ENCODE measurements at regions not wholly inside any gene's neighbourhood (a gene's known extent, or its start where the extent isn't known, plus 50 kb on each side); places are given as distances from the start of the nearest gene placed in this dataset.
"Not testable (repeated sequence)": the region's sequence is repeated elsewhere in the genome, so short reads cannot be mapped to it uniquely, and the experiment has no call there.

DNA sequence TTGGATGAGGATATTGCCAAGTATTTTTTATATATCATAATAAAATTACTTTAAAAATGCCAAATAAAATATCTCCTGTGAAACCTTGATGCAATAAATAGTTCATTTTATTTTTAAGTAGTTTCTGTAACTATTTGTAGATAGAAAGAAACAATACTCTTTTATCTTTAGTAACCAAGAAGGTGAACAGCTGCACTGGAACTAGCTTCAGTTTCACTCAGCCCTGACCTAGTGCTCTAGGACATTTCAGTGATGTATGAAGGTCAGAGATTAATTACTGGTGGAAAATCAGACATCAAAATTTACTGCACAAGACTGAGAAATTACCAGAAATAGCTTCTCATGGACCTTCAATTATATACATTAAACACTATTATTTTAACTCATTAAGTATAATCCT lies 1305.0 kb downstream of the CNTNAP5 start:
- TF ChIP-seq, protein P1, sequence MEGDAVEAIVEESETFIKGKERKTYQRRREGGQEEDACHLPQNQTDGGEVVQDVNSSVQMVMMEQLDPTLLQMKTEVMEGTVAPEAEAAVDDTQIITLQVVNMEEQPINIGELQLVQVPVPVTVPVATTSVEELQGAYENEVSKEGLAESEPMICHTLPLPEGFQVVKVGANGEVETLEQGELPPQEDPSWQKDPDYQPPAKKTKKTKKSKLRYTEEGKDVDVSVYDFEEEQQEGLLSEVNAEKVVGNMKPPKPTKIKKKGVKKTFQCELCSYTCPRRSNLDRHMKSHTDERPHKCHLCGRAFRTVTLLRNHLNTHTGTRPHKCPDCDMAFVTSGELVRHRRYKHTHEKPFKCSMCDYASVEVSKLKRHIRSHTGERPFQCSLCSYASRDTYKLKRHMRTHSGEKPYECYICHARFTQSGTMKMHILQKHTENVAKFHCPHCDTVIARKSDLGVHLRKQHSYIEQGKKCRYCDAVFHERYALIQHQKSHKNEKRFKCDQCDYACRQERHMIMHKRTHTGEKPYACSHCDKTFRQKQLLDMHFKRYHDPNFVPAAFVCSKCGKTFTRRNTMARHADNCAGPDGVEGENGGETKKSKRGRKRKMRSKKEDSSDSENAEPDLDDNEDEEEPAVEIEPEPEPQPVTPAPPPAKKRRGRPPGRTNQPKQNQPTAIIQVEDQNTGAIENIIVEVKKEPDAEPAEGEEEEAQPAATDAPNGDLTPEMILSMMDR (IDR thresholded peaks at IDR 0.05; ENCODE audit: low read depth, low read length), result no peak
- no peak overlapping the region for H3K4me3 ChIP-seq (ENCODE audit: low read depth, low read length)

GRCh38 chr2:125341353-125341752 lies 1314.6 kb upstream of the GYPC start:
- TF ChIP-seq, protein P1 (IDR thresholded peaks at IDR 0.05; ENCODE audit: low read depth, low read length), result no peak
- no peak for DNase-seq
- no peaks in the 10 kb centered on the region for H3K27me3 ChIP-seq
- H3K4me3 ChIP-seq (ENCODE audit: low read depth, low read length), result no peak overlapping the region
- no peaks in the 10 kb centered on the region for H3K9me3 ChIP-seq
- no peaks in the 10 kb centered on the region for H3K4me1 ChIP-seq
- H3K36me3 ChIP-seq, result no peaks in the 10 kb centered on the region

More for the DNA sequence above, 1305.0 kb downstream of the CNTNAP5 start:
- H3K27me3 ChIP-seq, result no peaks in the 10 kb centered on the region
- no peaks in the 10 kb centered on the region for H3K36me3 ChIP-seq
- DNase-seq, result no peak
- no peaks in the 10 kb centered on the region for H3K4me1 ChIP-seq
- H3K9me3 ChIP-seq, result no peaks in the 10 kb centered on the region

DNA sequence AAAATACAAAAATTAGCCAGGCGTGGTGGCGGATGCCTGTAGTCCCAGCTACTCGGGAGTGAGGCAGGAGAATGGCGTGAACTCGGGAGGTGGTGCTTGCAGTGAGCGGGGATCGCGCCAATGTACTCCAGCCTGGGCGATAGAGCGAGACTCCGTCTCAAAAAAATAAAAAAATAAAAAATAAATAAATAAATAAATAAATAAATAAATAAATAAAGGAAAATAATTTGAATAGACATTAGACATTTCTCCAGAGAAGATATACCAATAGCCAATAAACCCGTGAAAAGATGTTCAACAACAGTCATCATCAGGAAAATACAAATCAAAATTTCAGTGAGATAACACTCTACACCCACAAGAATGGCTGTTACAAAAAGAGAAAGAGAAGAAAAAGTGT lies 1302.4 kb upstream of the GYPC start:
- H3K4me1 ChIP-seq; H3K9me3 ChIP-seq; H3K27me3 ChIP-seq; H3K4me3 ChIP-seq (ENCODE audit: low read depth, low read length); H3K36me3 ChIP-seq; DNase-seq: not testable (repeated sequence)

DNA sequence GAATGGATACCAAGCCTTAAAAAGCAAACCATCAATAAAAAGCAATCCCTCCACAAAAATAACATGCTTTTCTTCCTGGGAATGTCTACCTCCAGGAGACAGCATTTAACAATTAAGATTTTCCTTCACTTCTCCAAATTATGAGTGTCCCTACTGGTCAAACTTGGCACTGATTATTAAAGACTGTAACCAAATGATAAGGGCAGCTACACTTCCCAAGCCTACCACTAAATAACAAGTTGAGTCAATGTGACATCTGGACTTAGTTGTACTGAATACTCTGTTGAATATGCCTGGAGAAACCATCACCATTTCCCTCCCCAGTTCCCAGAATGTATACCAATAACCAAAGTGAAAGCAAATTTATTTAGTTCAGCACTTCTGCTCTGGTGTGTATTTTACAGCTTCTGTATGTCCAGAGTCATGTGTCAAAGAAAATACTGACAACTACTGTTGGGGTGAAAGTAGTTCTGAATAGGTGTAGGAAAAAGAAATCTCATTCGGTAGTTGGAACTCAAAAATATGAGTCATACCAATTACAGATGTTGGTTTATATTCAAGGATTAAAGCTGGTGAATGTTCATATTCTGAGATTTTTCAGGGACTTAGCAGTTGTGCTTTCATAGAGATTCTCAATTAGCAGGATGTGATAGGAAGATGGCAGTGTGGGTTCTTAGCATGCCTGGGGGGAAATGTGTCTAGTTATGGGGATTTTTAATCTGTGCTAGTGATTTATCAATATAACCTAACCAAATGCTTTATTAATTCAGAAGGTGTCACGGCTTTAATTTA lies 1291.6 kb upstream of the GYPC start:
- DNase-seq, result no peak
- H3K9me3 ChIP-seq, result no peaks in the 10 kb centered on the region
- H3K4me3 ChIP-seq (ENCODE audit: low read depth, low read length), result no peak overlapping the region
- no peaks in the 10 kb centered on the region for H3K36me3 ChIP-seq
- TF ChIP-seq, protein P1 (IDR thresholded peaks at IDR 0.05; ENCODE audit: low read depth, low read length), result no peak
- H3K27me3 ChIP-seq, result no peaks in the 10 kb centered on the region
- no peaks in the 10 kb centered on the region for H3K4me1 ChIP-seq

DNA sequence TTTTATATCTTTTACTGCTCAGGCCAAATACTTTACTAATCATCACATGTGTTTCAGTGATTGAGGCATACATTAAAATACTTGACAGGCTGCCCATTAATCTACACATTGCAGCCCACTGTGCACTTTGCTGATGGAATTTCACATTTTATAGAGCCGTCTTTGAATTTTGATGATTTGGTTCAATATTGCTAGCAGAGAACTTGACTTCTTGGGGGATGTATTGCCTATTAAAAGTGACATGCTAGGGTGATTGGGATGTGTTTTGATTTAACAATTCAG lies 1291.0 kb upstream of the GYPC start:
- H3K36me3 ChIP-seq, result no peaks in the 10 kb centered on the region
- TF ChIP-seq, protein P1 (IDR thresholded peaks at IDR 0.05; ENCODE audit: low read depth, low read length), result no peak
- no peak overlapping the region for H3K4me3 ChIP-seq (ENCODE audit: low read depth, low read length)
- no peaks in the 10 kb centered on the region for H3K9me3 ChIP-seq
- DNase-seq, result no peak
- no peaks in the 10 kb centered on the region for H3K4me1 ChIP-seq
- no peaks in the 10 kb centered on the region for H3K27me3 ChIP-seq

DNA sequence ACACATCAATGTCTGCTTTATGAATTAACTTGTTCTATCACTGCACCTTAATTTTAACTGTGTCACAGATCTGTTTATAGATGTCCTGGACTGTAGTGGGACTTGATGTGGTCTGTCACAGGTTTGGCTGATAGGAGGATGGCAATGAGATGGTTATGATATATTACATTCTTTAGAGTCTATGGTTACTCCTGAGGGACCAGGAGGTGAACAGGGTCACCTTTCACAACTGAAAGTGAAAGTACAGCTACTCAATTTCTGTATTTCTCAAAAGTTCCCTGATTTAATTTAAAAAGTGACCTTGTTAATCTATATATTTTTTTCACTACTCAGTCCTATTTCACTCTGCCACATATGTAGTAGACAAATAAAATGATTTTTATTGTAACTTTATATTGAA lies 1284.1 kb upstream of the GYPC start:
- TF ChIP-seq, protein P1 (IDR thresholded peaks at IDR 0.05; ENCODE audit: low read depth, low read length), result no peak
- no peaks in the 10 kb centered on the region for H3K9me3 ChIP-seq
- no peaks in the 10 kb centered on the region for H3K4me1 ChIP-seq
- DNase-seq, result no peak
- H3K36me3 ChIP-seq, result no peaks in the 10 kb centered on the region
- H3K4me3 ChIP-seq (ENCODE audit: low read depth, low read length), result no peak overlapping the region
- no peaks in the 10 kb centered on the region for H3K27me3 ChIP-seq
